ENCODE measurements at regions not wholly inside any gene's neighbourhood (a gene's known extent, or its start where the extent isn't known, plus 50 kb on each side); places are given as distances from the start of the nearest gene placed in this dataset.

DNA sequence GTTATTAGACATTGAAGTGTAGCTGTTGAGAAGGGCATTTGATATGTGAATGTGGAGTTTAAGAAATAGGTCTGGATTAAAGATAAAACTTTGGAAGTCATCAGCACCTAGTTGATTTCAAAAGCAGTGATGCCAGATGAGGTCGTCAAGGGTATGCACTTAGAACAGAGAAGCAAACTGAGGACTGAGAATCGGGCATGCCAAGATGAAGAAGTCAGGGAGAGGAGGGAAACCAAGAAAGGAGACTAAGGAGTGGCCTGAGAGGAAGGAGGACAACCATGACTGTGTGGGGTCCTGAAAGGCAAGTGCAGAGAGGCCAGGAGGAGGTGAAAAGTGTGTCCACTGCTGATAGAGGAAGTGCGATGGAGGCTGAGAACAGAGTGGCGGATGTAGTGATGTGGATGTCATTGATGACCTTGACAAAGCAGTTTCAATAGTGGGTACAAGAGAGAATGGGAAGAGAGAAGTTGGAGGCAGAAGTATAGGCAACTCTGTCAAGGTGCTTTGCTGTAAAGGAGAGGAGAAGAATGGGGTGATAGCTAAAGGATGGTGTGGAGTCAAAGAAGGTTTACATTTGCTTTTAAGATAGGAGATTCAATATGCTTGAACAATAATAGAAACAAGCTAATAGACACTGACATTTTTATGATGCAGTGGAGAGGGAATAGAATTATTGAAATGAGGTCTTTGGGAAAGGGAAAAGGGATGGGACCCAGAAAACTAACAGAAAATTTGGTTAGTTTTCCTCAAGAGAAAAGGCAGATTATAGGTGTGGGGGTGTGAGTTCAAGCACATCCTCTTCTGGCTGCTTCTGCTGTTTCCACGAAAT is 139.7 kb upstream of the TMEM170B start:
- peaks cover 8 to 15% of the 10 kb centered on the region in 2 experiments for H3K4me1 ChIP-seq (ENCODE audit: control insufficient read depth in 1 of 2, insufficient read depth in 2 of 2, low read depth in 1 of 2, low read length in 1 of 2)
- no peaks in the 10 kb centered on the region for H3K36me3 ChIP-seq (replicated peaks in 1 of 2; ENCODE audit: control insufficient read depth in 1 of 2, insufficient read depth in 2 of 2, low read length in 1 of 2)
- TF ChIP-seq, protein P1, sequence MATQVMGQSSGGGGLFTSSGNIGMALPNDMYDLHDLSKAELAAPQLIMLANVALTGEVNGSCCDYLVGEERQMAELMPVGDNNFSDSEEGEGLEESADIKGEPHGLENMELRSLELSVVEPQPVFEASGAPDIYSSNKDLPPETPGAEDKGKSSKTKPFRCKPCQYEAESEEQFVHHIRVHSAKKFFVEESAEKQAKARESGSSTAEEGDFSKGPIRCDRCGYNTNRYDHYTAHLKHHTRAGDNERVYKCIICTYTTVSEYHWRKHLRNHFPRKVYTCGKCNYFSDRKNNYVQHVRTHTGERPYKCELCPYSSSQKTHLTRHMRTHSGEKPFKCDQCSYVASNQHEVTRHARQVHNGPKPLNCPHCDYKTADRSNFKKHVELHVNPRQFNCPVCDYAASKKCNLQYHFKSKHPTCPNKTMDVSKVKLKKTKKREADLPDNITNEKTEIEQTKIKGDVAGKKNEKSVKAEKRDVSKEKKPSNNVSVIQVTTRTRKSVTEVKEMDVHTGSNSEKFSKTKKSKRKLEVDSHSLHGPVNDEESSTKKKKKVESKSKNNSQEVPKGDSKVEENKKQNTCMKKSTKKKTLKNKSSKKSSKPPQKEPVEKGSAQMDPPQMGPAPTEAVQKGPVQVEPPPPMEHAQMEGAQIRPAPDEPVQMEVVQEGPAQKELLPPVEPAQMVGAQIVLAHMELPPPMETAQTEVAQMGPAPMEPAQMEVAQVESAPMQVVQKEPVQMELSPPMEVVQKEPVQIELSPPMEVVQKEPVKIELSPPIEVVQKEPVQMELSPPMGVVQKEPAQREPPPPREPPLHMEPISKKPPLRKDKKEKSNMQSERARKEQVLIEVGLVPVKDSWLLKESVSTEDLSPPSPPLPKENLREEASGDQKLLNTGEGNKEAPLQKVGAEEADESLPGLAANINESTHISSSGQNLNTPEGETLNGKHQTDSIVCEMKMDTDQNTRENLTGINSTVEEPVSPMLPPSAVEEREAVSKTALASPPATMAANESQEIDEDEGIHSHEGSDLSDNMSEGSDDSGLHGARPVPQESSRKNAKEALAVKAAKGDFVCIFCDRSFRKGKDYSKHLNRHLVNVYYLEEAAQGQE (IDR thresholded peaks at IDR 0.05; ENCODE audit: low read depth, low read length) = no peak
- TF ChIP-seq, protein P2, sequence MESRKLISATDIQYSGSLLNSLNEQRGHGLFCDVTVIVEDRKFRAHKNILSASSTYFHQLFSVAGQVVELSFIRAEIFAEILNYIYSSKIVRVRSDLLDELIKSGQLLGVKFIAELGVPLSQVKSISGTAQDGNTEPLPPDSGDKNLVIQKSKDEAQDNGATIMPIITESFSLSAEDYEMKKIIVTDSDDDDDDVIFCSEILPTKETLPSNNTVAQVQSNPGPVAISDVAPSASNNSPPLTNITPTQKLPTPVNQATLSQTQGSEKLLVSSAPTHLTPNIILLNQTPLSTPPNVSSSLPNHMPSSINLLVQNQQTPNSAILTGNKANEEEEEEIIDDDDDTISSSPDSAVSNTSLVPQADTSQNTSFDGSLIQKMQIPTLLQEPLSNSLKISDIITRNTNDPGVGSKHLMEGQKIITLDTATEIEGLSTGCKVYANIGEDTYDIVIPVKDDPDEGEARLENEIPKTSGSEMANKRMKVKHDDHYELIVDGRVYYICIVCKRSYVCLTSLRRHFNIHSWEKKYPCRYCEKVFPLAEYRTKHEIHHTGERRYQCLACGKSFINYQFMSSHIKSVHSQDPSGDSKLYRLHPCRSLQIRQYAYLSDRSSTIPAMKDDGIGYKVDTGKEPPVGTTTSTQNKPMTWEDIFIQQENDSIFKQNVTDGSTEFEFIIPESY (IDR thresholded peaks at IDR 0.05; ENCODE audit: borderline replicate concordance, low read depth) = no peak
- no peak for TF ChIP-seq NRF1 (IDR thresholded peaks at IDR 0.05; ENCODE audit: low read depth, low read length)
- no peak for TF ChIP-seq NFIC (IDR thresholded peaks at IDR 0.05; ENCODE audit: borderline replicate concordance)
- TF ChIP-seq ELF1 (IDR thresholded peaks at IDR 0.05) = no peak
- no peak for TF ChIP-seq RXRA (IDR thresholded peaks at IDR 0.05; ENCODE audit: borderline replicate concordance, low read depth)
- TF ChIP-seq, protein P3, sequence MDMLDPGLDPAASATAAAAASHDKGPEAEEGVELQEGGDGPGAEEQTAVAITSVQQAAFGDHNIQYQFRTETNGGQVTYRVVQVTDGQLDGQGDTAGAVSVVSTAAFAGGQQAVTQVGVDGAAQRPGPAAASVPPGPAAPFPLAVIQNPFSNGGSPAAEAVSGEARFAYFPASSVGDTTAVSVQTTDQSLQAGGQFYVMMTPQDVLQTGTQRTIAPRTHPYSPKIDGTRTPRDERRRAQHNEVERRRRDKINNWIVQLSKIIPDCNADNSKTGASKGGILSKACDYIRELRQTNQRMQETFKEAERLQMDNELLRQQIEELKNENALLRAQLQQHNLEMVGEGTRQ (IDR thresholded peaks at IDR 0.05; ENCODE audit: borderline replicate concordance, low read depth, low read length) = no peak
- TF ChIP-seq TAF1 (IDR thresholded peaks at IDR 0.05; ENCODE audit: borderline replicate concordance, low read depth, low read length) = no peak
- TF ChIP-seq FOXM1 (IDR thresholded peaks at IDR 0.05; ENCODE audit: low read depth) = no peak
- TF ChIP-seq FOSL2 (IDR thresholded peaks at IDR 0.05; ENCODE audit: borderline replicate concordance, low read depth) = no peak
- no peak for TF ChIP-seq SIN3A (IDR thresholded peaks at IDR 0.05; ENCODE audit: borderline replicate concordance, low read depth, low read length)
- no peak for TF ChIP-seq TEAD4 (IDR thresholded peaks at IDR 0.05; ENCODE audit: borderline replicate concordance, insufficient read depth)
- TF ChIP-seq JUND (IDR thresholded peaks at IDR 0.05) = no peak
- no peaks in the 10 kb centered on the region for H3K9me2 ChIP-seq
- no peaks in the 10 kb centered on the region for H4K20me1 ChIP-seq (ENCODE audit: insufficient read depth)
- no peaks in the 10 kb centered on the region for H3F3A ChIP-seq (replicated peaks; ENCODE audit: insufficient read depth)
- DNase-seq = no peak
- ChIA-PET POLR2A (no interaction called here), CTCF (interaction anchor here (0.8 kb wide), 1 partner anchor 254 kb away, joined by 3 read pairs; no protein-coding TSS in a partner anchor)
- no peak overlapping the region for H3K27ac ChIP-seq (ENCODE audit: low read depth in 2 of 2, low read length in 1 of 2)
- no peak overlapping the region for H2AFZ ChIP-seq (ENCODE audit: low read depth)
- H3K9me3 ChIP-seq = no peaks in the 10 kb centered on the region
- H3K9ac ChIP-seq = no peak overlapping the region
- no peak overlapping the region for H3K4me2 ChIP-seq
- H3K79me2 ChIP-seq (ENCODE audit: insufficient read depth) = no peaks in the 10 kb centered on the region
- H3K27me3 ChIP-seq (ENCODE audit: insufficient read depth) = no peaks in the 10 kb centered on the region
- WGBS (ENCODE audit: low lambda C conversion rate) = 81% methylated on average over 5 of the region's 5 CpGs
- no peak overlapping the region for H3K4me3 ChIP-seq (ENCODE audit: low read depth in 2 of 2, low read length in 1 of 2)
